ENCODE measurements at regions not wholly inside any gene's neighbourhood (a gene's known extent, or its start where the extent isn't known, plus 50 kb on each side); places are given as distances from the start of the nearest gene placed in this dataset.

GRCh38 chr6:154625721-154626120 is 107.5 kb upstream of the SCAF8 start:
- H3K9me3 ChIP-seq (ENCODE audit: control insufficient read depth, insufficient read depth, low read length): no peaks in the 10 kb centered on the region
- no peak overlapping the region for H3K27ac ChIP-seq (ENCODE audit: low read length)
- intact Hi-C loops (cut with micrococcal nuclease): no loop called here
- DNase-seq: no peak
- no peak overlapping the region for H3K4me3 Mint-ChIP-seq
- H3K4me3 ChIP-seq (ENCODE audit: low read length): no peak overlapping the region
- H3K27me3 Mint-ChIP-seq (ENCODE audit: low read depth in 2 of 2): peaks cover 0 to 3% of the 10 kb centered on the region in 2 donors
- H3K9me3 Mint-ChIP-seq: no peaks in the 10 kb centered on the region
- no peaks in the 10 kb centered on the region for H3K27me3 ChIP-seq (ENCODE audit: control insufficient read depth, insufficient read depth, low read length)
- no peaks in the 10 kb centered on the region for H3K4me1 ChIP-seq (ENCODE audit: control insufficient read depth, insufficient read depth, low read length)
- no peaks in the 10 kb centered on the region for H3K36me3 ChIP-seq (ENCODE audit: control insufficient read depth, insufficient read depth, low read length)
- TF ChIP-seq CTCF (IDR thresholded peaks at IDR 0.05): no peak
- no peak for ATAC-seq
- WGBS (ENCODE audit: insufficient coverage): 56% methylated on average over 3 of the region's 3 CpGs
- H3K36me3 Mint-ChIP-seq: no peaks in the 10 kb centered on the region
- no peaks in the 10 kb centered on the region for H3K4me1 Mint-ChIP-seq
- H3K27ac Mint-ChIP-seq: no peak overlapping the region

- Histone ChIP-seq H3K36me3 (ENCODE audit: control insufficient read depth, insufficient read depth, low read length) (no peaks in the 10 kb centered on the region), H3K4me1 (ENCODE audit: control insufficient read depth, insufficient read depth, low read length) (no peaks in the 10 kb centered on the region), H3K9me3 (ENCODE audit: control insufficient read depth, insufficient read depth, low read length) (no peaks in the 10 kb centered on the region), H3K27me3 (ENCODE audit: control insufficient read depth, insufficient read depth, low read length) (no peaks in the 10 kb centered on the region), H3K27ac (ENCODE audit: low read length) (no peak overlapping the region), H3K4me3 (ENCODE audit: low read length) (no peak overlapping the region)
- Mint-ChIP-seq H3K27ac (no peak overlapping the region), H3K27me3 (ENCODE audit: low read depth in 2 of 2) (peaks cover 4 to 13% of the 10 kb centered on the region in 2 donors), H3K4me1 (no peaks in the 10 kb centered on the region), H3K36me3 (no peaks in the 10 kb centered on the region), H3K4me3 (no peak overlapping the region), H3K9me3 (peaks cover 4 to 6% of the 10 kb centered on the region in 2 donors)
- TF ChIP-seq CTCF (IDR thresholded peaks at IDR 0.05): no peak
- DNase-seq (no peak), ATAC-seq (no peak)
- intact Hi-C loops (cut with micrococcal nuclease): no loop called here
- no CpG with 5 or more reads among the region's 1 CpG for WGBS (ENCODE audit: insufficient coverage)
Measured at GRCh38 chr6:154629127-154629526, 104.1 kb upstream of the SCAF8 start.

GRCh38 chr6:154632119-154632518 is 101.1 kb upstream of the SCAF8 start:
- Mint-ChIP-seq H3K9me3 (peaks cover 4 to 6% of the 10 kb centered on the region in 2 donors), H3K27me3 (ENCODE audit: low read depth in 2 of 2) (peaks cover 4 to 13% of the 10 kb centered on the region in 2 donors), H3K4me3 (no peak overlapping the region), H3K27ac (no peak overlapping the region), H3K36me3 (no peaks in the 10 kb centered on the region), H3K4me1 (no peaks in the 10 kb centered on the region)
- intact Hi-C loops (cut with micrococcal nuclease): no loop called here
- Histone ChIP-seq H3K36me3 (ENCODE audit: control insufficient read depth, insufficient read depth, low read length) (no peaks in the 10 kb centered on the region), H3K4me1 (ENCODE audit: control insufficient read depth, insufficient read depth, low read length) (no peaks in the 10 kb centered on the region), H3K9me3 (ENCODE audit: control insufficient read depth, insufficient read depth, low read length) (no peaks in the 10 kb centered on the region), H3K4me3 (ENCODE audit: low read length) (no peak overlapping the region), H3K27me3 (ENCODE audit: control insufficient read depth, insufficient read depth, low read length) (no peaks in the 10 kb centered on the region), H3K27ac (ENCODE audit: low read length) (no peak overlapping the region)
- DNase-seq: no peak
- 78% methylated on average over 2 of the region's 2 CpGs for WGBS (ENCODE audit: insufficient coverage)
- no peak for TF ChIP-seq CTCF (IDR thresholded peaks at IDR 0.05)
- no peak for ATAC-seq

GRCh38 chr6:154637392-154637791 is 95.8 kb upstream of the SCAF8 start:
- Histone ChIP-seq H3K27me3 (ENCODE audit: control insufficient read depth, insufficient read depth, low read length) (no peaks in the 10 kb centered on the region), H3K4me3 (ENCODE audit: low read length) (no peak overlapping the region), H3K4me1 (ENCODE audit: control insufficient read depth, insufficient read depth, low read length) (no peaks in the 10 kb centered on the region), H3K9me3 (ENCODE audit: control insufficient read depth, insufficient read depth, low read length) (no peaks in the 10 kb centered on the region), H3K27ac (ENCODE audit: low read length) (no peak overlapping the region), H3K36me3 (ENCODE audit: control insufficient read depth, insufficient read depth, low read length) (no peaks in the 10 kb centered on the region)
- ATAC-seq: no peak
- Mint-ChIP-seq H3K36me3 (no peaks in the 10 kb centered on the region), H3K9me3 (peaks cover 7 to 8% of the 10 kb centered on the region in 2 donors), H3K27ac (no peak overlapping the region), H3K4me1 (no peaks in the 10 kb centered on the region), H3K4me3 (no peak overlapping the region), H3K27me3 (ENCODE audit: low read depth in 2 of 2) (peaks cover 7 to 13% of the 10 kb centered on the region in 2 donors)
- no peak for TF ChIP-seq CTCF (IDR thresholded peaks at IDR 0.05)
- 95% methylated on average over 4 of the region's 4 CpGs for WGBS (ENCODE audit: insufficient coverage)
- intact Hi-C loops (cut with micrococcal nuclease): no loop called here
- DNase-seq: no peak

Measured in natural killer cell (primary cell).